RPMI7951 (cell line): ENCODE measurements at regions not wholly inside any gene's neighbourhood (a gene's known extent, or its start where the extent isn't known, plus 50 kb on each side); places are given as distances from the start of the nearest gene placed in this dataset.
"Not testable (repeated sequence)": the region's sequence is repeated elsewhere in the genome, so short reads cannot be mapped to it uniquely, and the experiment has no call there.

Source experiments
- DNase-seq: peaks from one replicate; pipeline ENCODE4 v3.0.0-alpha.2; 2012; ENCODE audit warnings: low read depth

DNA sequence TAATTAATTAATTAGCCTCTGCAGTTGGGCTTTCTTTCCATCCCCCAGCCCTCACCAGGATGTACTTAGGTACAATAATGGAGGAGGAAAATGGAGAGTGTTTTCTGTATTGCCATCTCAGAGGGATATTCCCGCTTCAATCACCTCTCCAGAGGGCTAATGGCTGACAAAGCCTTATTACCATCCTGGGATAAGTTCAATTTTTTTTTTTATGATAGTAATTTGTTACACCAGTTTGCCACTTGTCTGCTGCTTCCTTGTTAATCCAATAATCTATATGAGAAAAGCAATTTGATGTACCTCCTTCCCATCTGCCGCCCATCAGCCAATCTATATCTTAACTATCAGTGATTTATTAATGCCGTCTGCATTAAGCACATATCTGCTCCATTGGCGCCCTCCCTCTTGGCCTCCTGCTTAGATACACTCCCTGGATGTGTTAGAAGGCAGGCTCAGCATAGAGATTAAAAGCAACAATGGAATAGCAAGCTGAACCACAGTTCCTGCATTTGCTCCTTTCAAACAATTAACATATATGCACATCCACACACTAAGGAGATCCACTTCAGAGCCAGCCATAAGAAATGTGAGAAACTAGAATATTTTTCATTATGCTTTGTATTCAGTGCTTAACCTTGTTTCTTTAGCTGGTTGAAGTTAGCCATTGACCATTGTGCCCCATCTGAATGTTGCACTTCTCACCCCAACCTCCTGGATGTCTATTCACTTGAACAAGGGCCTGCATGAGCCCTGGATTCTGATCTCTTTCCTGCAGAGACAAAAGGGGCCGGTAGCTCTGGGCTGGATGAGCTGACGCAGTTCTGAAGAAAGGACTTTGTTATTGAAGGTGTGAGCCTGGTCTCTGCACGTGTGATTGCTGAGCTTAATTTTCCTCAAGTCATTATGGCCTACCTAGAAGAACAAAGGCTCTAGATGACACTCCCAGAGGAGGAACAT is 237.3 kb upstream of the GAP43 start:
- DNase-seq: no peak

- no peak for DNase-seq
Measured at GRCh38 chr3:115388166-115388565, 235.1 kb upstream of the GAP43 start.

- no peak for DNase-seq
Measured at GRCh38 chr3:115388811-115389210, 234.5 kb upstream of the GAP43 start.

DNA sequence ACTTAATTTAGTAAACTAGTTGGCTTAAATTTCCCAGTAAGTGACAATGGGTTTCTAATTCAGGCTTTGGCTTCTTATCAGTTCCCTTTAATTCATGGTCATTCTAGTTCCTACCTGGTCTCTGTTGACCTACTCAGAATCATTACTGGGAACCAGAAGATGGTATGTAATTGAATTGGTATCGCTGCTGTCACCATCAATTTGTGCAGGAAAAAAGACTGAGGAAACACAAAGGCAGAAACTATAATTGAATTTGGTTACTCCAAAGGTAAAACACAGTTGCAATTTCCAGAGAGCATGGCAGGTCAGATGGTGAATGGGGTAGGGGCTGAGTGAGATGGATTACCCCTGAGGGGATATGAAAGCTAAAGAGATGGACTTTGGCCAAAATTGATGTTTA is 226.5 kb upstream of the GAP43 start:
- no peak for DNase-seq

DNA sequence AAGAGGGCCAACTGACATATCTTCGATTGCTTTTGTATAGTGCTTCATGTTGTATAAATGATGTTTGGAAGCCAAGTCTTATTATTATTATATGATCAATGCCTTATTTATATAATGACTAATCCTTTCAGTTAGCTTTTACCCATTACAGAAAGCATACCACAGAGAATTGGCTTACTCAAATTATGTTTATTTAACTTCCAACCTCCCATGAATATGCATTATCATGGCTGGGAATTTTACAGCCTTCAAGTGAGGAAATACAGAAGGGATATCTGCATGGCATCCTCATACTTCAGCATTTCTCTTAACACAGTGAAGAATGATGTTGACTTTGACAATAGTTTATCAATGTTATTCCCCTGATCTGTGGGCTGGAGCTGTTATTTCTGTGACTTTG is 225.9 kb upstream of the GAP43 start:
- no peak for DNase-seq

- DNase-seq: no peak
Measured at GRCh38 chr3:115398506-115398905, 224.8 kb upstream of the GAP43 start.

DNA sequence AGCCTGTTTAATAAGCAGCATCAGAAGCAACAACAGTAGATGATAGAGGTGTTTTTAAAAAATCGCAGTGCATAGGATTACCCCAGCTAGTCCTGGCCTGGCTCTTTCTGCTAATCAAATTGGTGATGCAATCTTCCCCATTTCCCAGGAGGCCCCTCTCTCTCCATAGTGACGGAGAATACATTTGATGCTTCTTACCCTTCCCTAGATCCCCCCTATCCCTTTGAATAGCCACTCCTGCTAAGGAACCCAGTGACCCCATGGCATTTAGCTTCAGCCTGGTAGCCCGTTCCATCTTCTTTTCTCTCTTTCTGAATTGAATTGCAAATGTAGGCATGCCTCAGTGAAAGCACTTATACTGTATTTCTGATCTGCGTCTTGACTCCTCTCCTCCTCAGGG is 223.6 kb upstream of the GAP43 start:
- DNase-seq: no peak

DNA sequence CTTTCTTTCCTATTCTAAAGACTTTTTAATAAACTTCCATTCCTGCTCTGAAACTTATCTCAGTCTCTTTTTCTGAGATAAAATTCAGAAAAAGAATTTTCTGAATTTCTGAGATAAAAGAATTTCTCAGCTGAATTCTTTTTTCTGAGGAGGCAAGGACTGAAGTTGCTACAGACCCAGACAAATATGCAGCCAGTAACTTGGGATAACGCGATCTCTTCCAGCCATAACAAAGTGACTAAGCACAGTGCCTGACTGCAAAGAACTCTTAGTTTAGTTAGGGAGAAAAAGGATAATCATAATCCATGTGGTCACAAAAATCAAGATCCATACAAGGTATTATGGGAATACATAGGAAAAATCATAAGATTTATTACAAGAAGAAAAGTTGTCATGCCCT is 222.0 kb upstream of the GAP43 start:
- DNase-seq: peak; percentile 41

GRCh38 chr3:115401851-115402501 is 221.3 kb upstream of the GAP43 start:
- peak; percentile 51 for DNase-seq

DNA sequence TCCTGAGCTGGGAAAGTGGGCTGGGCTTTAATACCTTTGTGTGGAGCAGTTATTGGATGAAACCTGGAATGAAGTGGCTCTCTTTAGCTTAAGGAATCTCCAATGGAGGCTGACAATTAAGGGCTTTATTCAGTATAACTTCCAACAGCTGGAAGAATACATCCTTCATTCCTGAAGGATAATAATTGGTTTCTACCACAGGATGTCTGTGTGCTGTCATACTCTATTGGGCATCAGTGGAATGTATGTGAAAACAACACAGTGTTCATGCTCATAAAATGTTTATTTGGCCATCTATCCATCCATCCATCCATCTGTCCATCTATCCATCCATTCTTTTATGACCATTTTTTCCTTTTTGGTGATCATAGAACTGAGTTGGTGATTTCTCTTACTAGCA is 220.7 kb upstream of the GAP43 start:
- DNase-seq: no peak

- no peak for DNase-seq
Measured at GRCh38 chr3:115403786-115404185, 219.5 kb upstream of the GAP43 start.

DNA sequence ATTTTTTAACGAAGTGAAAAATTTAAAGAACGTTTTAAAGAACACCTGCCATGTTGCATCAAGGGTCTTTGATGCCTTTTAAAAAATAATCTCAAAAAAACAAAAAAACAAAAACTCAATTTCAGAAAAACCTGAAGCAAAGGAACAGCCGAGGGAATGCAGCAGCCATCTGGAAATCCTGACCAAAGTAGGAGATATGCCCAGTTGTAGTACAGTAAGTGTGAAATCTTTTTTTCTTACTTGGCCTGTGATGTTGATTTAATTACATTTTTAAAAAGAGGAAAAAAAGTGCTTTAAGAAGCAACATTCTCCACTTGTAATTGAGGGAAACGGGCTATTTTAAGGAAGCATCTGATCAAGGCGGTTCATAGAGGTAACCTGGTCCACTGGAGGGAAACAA is 213.7 kb upstream of the GAP43 start:
- no peak for DNase-seq

DNA sequence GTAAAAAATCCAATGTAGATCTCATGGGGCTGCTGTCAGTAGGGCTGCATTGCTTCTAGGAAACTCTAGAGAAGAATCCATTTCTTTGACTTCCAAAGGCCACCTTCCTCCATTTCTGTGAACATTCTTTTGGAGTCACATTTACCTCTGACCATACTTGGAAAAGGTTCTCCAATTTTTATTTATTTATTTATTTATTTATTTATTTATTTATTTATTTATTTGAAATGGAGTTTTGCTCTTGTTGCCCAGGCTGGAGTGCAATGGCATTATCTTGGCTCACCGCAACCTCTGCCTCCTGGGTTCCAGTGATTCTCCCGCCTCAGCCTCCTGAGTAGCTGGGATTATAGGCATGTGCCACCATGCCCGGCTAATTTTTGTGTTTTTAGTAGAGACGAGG is 208.7 kb upstream of the GAP43 start:
- DNase-seq: not testable (repeated sequence)

DNA sequence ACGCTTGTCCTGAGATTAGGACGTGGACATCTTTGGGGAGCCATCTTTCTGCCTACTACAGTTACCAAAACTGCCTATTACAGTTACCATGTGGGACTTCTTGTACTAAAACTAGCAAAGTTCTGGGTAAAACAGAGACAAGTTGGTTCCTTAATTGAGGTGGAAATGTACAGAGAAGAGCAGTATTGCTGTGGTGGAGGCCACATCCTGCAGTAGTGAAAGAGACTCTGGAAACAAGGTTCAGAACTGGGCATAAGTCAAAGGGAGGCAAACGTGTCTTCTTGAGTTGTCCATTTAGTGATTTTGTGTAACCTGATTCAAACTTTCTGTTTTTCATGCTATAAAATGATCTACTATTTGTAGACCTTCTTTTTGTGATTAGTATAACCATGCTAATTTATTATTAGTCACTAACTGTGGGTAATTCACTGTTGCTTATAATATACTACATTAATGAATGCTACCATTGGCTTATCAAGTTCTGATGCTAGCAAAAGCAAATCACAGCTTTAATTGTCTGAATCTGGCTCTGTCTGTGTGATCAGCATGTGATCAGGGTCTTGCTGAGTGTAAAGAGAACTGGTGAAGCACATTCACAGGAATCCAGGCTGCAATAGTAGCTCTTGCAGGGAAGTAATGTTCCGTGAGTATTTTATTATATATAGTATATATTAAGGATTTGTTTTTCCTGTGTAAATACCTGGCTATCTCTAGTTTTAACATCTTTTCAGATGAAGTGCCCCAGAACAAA is 207.9 kb upstream of the GAP43 start:
- no peak for DNase-seq

- no peak for DNase-seq
Measured at GRCh38 chr3:115418583-115418982, 204.7 kb upstream of the GAP43 start.

DNA sequence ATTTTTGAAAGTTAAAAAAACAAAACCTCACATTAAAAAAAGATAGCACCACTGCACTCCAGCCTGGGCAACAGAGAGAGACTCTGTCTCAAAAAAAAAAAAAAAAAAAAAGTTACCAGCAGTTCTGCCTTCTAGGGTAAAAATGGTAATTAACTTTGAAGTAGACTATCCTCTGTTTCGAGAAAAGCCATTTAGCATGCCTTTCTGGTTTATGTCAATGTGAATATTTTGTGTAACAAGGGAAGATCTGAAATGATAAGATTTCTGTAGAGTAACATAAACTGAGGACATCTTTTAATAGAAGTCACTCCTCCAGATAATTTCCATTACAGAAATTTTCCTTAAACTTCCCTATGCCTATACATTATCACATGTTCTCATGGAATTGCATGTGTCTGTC is 203.2 kb upstream of the GAP43 start:
- no peak for DNase-seq

- DNase-seq: no peak
Measured at GRCh38 chr3:115423170-115423569, 200.1 kb upstream of the GAP43 start.

GRCh38 chr3:115428841-115429240 is 194.5 kb upstream of the GAP43 start:
- DNase-seq: peak; percentile 29

DNA sequence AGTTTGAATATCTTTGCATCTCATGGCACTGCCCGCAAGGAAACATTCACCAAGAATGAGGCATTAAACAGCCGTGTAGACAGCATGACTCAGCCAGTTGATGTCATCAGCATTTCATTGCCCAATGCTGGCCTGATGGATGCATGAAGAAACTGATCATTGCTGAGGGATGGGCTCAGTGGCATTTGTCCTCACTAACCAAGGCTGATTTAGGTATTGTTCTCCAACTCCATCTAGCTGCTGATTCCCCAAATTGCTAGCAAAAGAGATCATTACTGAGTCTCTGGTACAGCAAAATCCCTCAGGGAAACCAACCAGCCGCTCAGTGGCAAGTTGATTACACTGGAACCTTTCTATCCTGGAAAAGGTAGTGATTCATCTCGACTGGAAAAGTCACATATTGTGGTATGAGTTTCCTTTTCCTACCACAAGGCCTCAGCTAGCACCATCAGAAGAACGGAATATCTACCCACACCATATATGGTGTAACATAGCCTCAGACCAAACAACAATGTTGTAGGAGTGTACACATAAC is 186.5 kb upstream of the GAP43 start:
- DNase-seq: peak; percentile 95

DNA sequence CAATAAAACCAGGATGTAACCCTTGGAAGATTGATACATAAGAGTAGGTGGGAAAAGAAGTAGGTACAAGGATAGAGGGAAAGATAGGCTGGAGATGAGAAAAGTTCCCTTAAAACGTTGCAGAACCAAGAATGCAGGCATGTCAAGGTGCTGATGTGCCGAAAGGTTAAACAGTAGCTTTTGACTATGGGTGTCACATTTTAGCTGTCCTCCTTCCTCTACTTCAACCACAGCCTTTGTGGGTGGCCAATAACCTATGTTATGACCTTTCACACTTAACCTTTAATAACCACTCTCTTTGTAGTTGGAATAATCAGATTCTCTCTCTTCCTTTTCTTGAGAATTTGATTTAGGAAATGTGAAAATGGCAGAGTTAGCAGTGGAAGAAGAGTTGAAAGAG is 184.5 kb upstream of the GAP43 start:
- no peak for DNase-seq

DNA sequence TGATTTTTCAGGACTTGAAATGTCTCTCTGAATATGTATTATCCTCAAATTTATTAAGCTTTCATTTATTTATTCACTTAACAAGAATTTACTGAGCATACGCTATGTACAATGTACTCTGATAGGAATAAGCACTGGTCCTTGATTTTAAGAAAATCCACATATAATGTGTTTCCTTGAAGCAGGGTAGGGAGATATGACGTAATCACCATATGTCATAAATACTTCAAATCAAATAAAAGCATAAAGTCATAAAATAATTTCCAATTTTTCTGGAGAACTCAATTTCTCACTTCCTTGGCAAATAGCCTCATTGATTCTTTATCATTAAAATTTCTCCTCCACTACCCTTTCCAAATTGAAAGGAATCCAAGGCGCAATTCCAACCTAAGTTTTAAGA is 177.8 kb upstream of the GAP43 start:
- DNase-seq: no peak

DNA sequence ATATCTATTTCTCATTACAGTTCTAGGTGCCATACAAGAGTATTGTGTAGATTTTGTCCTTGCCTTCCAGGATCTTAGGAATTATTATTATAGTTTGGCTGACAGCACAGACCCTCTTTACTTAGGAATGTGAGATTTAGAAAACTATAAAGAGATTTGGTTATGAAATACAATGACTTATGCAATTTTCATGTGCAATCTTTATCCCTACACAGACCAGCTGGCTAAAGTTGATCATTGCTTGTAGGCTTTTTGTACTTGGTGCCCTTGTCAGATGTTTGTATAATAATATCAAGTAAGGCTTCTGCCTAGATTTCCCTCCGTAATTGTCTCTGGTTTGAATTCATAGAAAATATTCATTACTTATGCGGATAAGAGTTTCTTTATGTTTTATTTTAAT is 174.5 kb upstream of the GAP43 start:
- DNase-seq: no peak
